ENCODE measurements at regions not wholly inside any gene's neighbourhood (a gene's known extent, or its start where the extent isn't known, plus 50 kb on each side); places are given as distances from the start of the nearest gene placed in this dataset.

DNA sequence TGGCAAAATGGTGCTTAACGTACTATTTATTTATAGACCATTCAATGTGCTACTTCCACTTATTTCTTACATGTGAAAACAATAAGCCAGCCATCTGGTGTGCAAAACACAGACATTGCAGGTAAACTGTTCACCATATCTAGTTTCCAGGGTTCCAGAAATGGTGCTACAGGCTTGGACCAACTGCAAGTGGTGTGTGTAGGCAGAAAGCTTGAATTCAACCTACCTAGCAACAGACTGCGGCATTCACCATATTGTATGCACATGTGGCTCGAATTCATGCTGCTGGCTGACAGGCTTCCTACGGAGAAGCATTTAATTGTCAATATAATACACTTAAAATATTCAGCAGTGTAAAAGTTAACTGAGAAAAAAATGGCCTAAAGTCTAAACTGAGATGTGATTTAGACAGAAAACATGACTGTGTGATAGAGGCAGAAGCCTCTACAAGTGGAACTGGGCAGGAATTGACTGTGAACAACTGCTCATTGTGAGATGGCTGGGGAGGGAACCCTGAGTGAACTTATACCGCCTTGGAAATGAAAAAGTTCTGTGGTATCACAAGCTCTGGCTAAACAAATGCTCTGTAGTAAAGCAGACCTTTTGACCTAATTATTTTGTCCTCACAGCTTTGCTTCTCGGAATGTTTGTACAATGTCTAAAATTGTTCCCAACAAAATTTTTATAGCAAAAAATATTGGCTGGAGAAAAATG lies 434.7 kb downstream of the GRIA2 start:
- no peak for TF ChIP-seq HNF4A (conservative IDR thresholded peaks at IDR 0.05)
- TF ChIP-seq, protein P1, sequence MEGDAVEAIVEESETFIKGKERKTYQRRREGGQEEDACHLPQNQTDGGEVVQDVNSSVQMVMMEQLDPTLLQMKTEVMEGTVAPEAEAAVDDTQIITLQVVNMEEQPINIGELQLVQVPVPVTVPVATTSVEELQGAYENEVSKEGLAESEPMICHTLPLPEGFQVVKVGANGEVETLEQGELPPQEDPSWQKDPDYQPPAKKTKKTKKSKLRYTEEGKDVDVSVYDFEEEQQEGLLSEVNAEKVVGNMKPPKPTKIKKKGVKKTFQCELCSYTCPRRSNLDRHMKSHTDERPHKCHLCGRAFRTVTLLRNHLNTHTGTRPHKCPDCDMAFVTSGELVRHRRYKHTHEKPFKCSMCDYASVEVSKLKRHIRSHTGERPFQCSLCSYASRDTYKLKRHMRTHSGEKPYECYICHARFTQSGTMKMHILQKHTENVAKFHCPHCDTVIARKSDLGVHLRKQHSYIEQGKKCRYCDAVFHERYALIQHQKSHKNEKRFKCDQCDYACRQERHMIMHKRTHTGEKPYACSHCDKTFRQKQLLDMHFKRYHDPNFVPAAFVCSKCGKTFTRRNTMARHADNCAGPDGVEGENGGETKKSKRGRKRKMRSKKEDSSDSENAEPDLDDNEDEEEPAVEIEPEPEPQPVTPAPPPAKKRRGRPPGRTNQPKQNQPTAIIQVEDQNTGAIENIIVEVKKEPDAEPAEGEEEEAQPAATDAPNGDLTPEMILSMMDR (IDR thresholded peaks at IDR 0.05; ENCODE audit: low read depth, low read length, missing input control): no peak
- no peak for TF ChIP-seq EGR1 (IDR thresholded peaks at IDR 0.05; ENCODE audit: low read depth in 2 of 2)
- TF ChIP-seq RAD21 (IDR thresholded peaks at IDR 0.05): no peak
- TF ChIP-seq, protein P2, sequence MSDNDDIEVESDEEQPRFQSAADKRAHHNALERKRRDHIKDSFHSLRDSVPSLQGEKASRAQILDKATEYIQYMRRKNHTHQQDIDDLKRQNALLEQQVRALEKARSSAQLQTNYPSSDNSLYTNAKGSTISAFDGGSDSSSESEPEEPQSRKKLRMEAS (IDR thresholded peaks at IDR 0.05): no peak
- TF ChIP-seq SP1 (IDR thresholded peaks at IDR 0.05): no peak
- no peak for TF ChIP-seq TAF1 (conservative IDR thresholded peaks at IDR 0.05)
